NB4 (cell line): ENCODE measurements at regions not wholly inside any gene's neighbourhood (a gene's known extent, or its start where the extent isn't known, plus 50 kb on each side); places are given as distances from the start of the nearest gene placed in this dataset.
"Not testable (repeated sequence)": the region's sequence is repeated elsewhere in the genome, so short reads cannot be mapped to it uniquely, and the experiment has no call there.

Experiments used
- DNase-seq: peaks from one replicate; pipeline ENCODE4 v3.0.0; 2010; ENCODE audit warnings: low read depth
- H3K4me3 ChIP-seq: one replicate; pipeline ENCODE4 v1.5.1; 2011; ENCODE audit warnings: mild to moderate bottlenecking, low read depth, low read length, moderate library complexity
- MYC ChIP-seq: IDR thresholded peaks from 2 replicates; pipeline ENCODE4 v1.6.1; 2011; ENCODE audit warnings: low read depth, low read length
- POLR2A ChIP-seq: IDR thresholded peaks from 2 replicates; pipeline ENCODE4 v1.6.1; 2011; ENCODE audit warnings: mild to moderate bottlenecking; ENCODE audit not compliant: insufficient read length; ENCODE audit errors: extremely low read depth
- TF ChIP-seq, protein P1 (sequence below): IDR thresholded peaks from 2 replicates; pipeline ENCODE4 v1.6.1; 2011; ENCODE audit warnings: low read depth, low read length
- TF ChIP-seq, protein P2 (sequence below): IDR thresholded peaks from one replicate; pipeline ENCODE4 v1.5.1; 2012; ENCODE audit warnings: low read depth, low read length

DNA sequence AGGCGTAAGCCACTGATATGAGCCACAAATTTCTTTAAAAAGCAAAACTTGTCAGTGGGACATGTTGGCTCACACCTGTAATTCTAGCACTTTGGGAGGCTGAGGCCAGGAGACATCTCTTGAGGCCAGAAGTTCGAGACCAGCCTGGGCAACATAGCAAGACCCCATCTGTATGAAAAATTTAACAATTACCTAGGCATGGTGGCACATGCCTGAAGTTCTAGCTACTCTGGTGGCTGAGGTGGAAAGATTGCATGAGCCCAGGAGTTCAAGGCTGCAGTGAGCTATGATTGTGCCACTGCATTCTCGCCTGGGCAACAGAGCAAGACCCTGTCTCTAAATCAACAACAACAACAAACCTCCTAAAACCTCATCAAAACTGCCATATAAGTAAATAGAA, 147.6 kb upstream of the BARHL2 start:
- DNase-seq: no peak
- TF ChIP-seq POLR2A (no peak), MYC (no peak)
- TF ChIP-seq, protein P1, sequence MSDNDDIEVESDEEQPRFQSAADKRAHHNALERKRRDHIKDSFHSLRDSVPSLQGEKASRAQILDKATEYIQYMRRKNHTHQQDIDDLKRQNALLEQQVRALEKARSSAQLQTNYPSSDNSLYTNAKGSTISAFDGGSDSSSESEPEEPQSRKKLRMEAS: no peak
- TF ChIP-seq, protein P2, sequence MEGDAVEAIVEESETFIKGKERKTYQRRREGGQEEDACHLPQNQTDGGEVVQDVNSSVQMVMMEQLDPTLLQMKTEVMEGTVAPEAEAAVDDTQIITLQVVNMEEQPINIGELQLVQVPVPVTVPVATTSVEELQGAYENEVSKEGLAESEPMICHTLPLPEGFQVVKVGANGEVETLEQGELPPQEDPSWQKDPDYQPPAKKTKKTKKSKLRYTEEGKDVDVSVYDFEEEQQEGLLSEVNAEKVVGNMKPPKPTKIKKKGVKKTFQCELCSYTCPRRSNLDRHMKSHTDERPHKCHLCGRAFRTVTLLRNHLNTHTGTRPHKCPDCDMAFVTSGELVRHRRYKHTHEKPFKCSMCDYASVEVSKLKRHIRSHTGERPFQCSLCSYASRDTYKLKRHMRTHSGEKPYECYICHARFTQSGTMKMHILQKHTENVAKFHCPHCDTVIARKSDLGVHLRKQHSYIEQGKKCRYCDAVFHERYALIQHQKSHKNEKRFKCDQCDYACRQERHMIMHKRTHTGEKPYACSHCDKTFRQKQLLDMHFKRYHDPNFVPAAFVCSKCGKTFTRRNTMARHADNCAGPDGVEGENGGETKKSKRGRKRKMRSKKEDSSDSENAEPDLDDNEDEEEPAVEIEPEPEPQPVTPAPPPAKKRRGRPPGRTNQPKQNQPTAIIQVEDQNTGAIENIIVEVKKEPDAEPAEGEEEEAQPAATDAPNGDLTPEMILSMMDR: no peak
- no peak overlapping the region for H3K4me3 ChIP-seq

- peak; percentile 3 for DNase-seq
- TF ChIP-seq, protein P2: no peak
- TF ChIP-seq, protein P1: no peak
- TF ChIP-seq MYC (no peak), POLR2A (no peak)
- H3K4me3 ChIP-seq: no peak overlapping the region
Observed at GRCh38 chr1:90862782-90863181, 145.7 kb upstream of the BARHL2 start.

GRCh38 chr1:90861421-90861820, 144.3 kb upstream of the BARHL2 start:
- DNase-seq: not testable (repeated sequence)

GRCh38 chr1:90856463-90857007, 139.4 kb upstream of the BARHL2 start:
- TF ChIP-seq POLR2A (no peak), MYC (no peak)
- TF ChIP-seq, protein P2: no peak
- TF ChIP-seq, protein P1: no peak
- DNase-seq: no peak
- no peak overlapping the region for H3K4me3 ChIP-seq

More at GRCh38 chr1:90861421-90861820, 144.3 kb upstream of the BARHL2 start:
- not testable (repeated sequence) for H3K4me3 ChIP-seq

GRCh38 chr1:90854397-90854924, 137.4 kb upstream of the BARHL2 start:
- TF ChIP-seq POLR2A (no peak), MYC (no peak)
- TF ChIP-seq, protein P1: no peak
- TF ChIP-seq, protein P2: no peak

DNA sequence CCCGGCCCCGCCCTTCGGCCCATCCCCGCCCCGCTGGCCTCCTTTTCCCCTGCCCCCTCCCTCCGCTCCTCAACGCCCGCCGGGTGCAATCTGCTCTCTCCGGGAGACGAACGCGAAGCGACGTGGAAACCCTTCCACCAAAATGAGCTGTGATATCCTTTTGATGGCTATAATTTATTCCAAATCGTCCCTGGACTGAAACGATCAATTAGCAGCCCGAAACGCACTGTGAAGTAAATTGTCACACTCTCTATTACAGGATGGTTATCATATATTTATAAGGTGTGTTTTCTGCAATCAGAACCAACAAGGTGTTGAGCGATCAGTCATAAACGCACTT, 134.6 kb upstream of the BARHL2 start:
- no peak for DNase-seq
- TF ChIP-seq MYC (no peak), POLR2A (no peak)
- TF ChIP-seq, protein P1: no peak
- TF ChIP-seq, protein P2: no peak
- H3K4me3 ChIP-seq: peak overlapping the region; percentile 37

More at GRCh38 chr1:90854397-90854924, 137.4 kb upstream of the BARHL2 start:
- no peak overlapping the region for H3K4me3 ChIP-seq
- peak; percentile 23 for DNase-seq
